GM21381 (cell line): ENCODE measurements at regions not wholly inside any gene's neighbourhood (a gene's known extent, or its start where the extent isn't known, plus 50 kb on each side); places are given as distances from the start of the nearest gene placed in this dataset.
"Not testable (repeated sequence)": the region's sequence is repeated elsewhere in the genome, so short reads cannot be mapped to it uniquely, and the experiment has no call there.

Experiments
- ATAC-seq: cut with Tn5 transposase; IDR thresholded peaks from one replicate; pipeline ENCODE4 v1.9.1; 2021; ENCODE audit warnings: mild to moderate bottlenecking, moderate library complexity; ENCODE audit not compliant: unreplicated experiment

GRCh38 chr21:31609081-31609480 lies 50.4 kb upstream of the SOD1 start:
- ATAC-seq: no peak

DNA sequence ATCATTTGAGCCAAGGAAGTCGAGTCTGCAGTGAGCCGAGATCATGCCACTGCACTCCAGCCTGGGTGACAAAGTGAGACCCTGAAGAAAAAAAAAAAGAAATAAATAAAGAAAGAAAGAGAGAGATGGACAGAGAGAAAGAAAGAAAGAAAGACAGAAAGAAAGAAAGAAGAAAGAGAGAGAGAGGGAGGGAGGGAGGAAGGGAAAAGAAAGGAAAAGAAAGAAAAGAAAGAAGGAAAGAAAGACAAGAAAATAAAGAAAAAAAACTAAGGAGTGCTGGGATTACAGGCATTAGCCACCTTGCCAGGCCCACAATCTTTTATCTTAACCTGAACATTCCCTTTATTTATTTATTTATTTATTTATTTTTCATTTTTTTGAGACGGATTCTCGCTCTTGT lies 51.7 kb upstream of the SOD1 start:
- no peak for ATAC-seq

DNA sequence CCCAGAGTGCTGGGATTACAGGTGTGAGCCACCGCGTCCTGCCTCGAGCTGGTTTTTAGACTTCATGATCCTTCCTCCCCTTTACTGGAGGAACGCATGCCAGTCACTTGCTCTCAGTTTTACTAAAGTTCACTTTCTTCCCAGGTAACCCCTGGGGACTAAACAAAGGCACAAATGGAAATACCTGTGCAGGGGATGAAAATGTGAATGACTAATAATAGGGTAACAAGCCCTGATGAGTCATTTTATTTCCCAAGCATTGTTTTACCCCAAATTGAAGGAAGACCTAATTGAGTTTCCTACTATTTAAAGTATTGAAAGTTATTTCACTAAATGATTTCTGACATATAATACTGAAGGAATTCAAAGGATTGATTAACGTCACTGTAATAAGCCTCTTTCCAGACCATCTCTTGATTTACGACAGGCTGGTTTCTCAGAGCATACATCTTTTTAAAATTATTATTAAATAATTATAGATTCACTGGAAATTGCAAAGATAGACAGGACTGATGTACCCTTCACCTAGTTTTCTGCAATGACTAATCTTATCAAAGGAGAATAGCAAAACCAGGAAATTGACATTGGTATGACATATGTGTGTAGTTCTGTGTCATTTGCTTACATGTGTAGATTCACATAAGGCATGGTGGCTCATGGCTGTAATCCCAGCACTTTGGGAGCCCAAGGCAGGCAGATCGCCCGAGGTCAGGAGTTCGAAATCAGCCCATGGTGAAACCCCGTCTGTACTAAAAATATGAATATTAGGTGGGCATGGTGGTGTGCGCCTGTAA lies 53.2 kb upstream of the SOD1 start:
- no peak for ATAC-seq

- peak; percentile 55 for ATAC-seq
Observed at GRCh38 chr21:31604591-31605190, 54.8 kb upstream of the SOD1 start.

- ATAC-seq: no peak
Observed at GRCh38 chr21:31599563-31599962, 59.9 kb upstream of the SOD1 start.

- ATAC-seq: no peak
Observed at GRCh38 chr21:31599013-31599412, 60.5 kb upstream of the SOD1 start.

GRCh38 chr21:31597683-31598082 lies 61.8 kb upstream of the SOD1 start:
- ATAC-seq: no peak

DNA sequence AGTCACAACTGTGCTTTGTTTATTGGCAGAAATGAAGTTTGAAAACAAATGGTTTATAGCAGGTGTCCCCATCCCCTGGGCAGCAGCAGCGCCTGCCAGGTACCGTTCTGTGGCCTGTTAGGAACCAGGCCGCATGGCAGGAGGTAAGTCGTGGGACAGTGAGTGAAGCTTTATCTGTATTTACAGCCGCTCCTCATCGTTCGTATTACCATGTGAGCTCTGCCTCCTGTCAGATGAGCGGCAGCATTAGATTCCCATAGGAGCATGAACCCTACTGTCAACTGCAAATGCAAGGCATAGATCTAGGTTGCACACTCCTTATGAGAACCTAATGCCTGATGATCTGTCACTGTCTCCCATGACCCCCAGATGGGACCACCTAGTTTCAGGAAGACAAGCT lies 63.4 kb upstream of the SOD1 start:
- no peak for ATAC-seq

- ATAC-seq: no peak
Observed at GRCh38 chr21:31594726-31595125, 64.8 kb upstream of the SOD1 start.

DNA sequence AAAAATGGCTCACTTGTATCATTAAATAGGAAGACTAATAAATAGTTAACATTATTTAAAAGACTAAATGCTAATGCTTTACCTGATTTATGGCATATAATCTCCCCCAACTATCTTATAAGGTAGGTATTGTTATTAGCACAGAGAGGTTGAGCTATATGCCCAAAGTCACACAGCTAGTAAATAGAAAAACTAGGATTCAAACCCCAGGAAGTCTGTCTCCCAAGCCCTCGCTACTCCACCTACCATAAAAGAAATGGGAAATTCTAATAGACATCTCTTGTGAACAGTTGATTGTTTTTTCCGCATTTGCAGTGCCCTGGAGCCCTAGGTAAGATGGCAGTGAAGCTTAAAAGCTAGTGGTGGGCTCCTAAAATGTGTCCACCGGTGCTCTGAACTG lies 65.2 kb upstream of the SOD1 start:
- no peak for ATAC-seq

DNA sequence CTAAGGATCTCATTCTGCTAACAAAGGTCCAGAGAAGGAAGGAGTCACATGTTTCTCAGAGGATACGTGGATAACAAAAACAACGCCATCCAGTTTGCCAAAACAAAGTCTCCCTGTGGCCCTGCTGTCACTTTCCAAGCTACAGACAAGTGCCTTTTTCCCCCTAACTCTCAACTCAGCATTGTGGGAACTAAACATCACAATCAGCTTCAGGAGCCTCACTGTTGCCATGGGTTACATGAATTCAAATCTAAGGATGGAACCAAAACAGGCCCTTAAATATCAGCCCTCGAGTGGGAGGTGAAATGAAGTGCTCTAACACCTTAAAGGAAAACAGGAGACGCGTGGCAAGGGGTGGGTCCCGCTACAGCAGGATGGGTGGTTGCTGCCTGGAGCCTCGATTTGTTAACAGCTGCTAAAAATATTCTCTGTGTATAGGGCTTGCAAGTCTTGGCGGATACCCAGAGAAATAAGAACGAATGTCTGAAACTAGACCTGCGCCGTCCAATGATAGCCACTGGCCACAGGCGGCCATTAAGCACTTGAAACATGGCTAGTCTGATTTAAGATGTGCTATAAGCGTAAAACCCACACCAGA lies 66.4 kb upstream of the SOD1 start:
- no peak for ATAC-seq

GRCh38 chr21:31592516-31592915 lies 67.0 kb upstream of the SOD1 start:
- no peak for ATAC-seq

- ATAC-seq: no peak
Observed at GRCh38 chr21:31589820-31590219, 69.7 kb upstream of the SOD1 start.

DNA sequence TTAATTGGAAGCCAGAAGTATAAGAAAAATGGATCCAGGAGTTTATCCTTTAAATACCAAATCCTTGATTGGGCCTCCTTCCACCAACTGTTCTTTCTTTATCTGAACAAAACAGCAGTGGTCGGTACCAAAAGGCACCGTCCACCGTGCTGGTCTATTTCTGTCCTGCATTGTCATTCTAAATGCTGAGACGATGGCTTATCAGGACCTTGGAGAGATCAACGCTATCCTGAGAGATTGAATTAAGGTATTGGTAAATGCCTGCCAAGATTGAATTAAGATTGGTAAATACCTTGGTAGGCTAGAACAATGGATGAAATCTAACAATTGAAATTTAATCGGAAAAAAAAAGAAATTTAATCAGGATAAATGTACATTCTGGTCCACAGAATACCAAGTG lies 73.4 kb upstream of the SOD1 start:
- ATAC-seq: no peak

DNA sequence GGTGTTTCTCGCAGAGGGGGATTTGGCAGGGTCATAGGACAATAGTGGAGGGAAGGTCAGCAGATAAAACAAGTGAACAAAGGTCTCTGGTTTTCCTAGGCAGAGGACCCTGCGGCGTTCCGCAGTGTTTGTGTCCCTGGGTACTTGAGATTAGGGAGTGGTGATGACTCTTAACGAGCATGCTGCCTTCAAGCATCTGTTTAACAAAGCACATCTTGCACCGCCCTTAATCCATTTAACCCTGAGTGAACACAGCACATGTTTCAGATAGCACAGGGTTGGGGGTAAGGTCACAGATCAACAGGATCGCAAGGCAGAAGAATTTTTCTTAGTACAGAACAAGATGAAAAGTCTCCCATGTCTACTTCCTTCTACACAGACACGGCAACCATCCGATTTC lies 75.6 kb upstream of the SOD1 start:
- not testable (repeated sequence) for ATAC-seq

DNA sequence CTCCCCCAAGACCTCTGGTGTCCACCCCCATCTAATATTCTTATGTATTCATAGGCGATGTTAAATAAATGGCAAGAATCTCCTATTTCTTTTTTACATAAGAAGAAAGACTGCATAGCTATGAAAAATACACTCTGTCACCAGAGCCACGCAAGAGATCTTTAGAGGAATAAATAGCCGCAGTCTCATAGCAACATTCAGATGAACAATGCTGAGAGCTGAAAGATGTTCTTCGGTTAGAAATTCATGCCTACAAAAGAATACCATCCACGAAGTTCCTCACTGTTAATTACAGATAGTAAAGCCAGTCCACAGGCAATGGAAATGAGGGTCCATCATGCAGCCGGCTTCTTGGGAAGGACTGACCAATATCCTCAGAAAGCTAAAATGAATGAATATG lies 76.0 kb upstream of the SOD1 start:
- ATAC-seq: no peak

DNA sequence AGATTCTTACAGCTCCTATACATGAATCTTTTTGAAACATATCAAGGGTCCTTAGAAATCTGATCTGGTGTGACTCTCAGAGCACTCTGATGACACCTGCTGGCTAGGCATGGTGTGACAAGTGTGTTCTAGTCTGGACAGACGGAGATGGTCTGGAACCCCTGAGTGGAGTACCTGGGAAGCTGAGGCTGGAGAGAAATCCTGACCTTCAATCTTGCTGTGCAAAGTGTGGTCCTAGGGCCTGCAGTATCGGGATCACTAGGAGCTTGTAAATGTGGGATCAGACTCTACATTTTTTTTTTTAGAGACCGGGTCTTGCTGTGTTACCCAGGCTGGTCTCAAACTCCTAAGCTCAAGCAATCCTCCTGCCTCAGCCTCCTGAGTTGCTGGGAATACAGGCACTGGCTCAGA lies 78.6 kb upstream of the SOD1 start:
- peak; percentile 71 for ATAC-seq

- no peak for ATAC-seq
Observed at GRCh38 chr21:31577271-31577670, 82.2 kb upstream of the SOD1 start.

DNA sequence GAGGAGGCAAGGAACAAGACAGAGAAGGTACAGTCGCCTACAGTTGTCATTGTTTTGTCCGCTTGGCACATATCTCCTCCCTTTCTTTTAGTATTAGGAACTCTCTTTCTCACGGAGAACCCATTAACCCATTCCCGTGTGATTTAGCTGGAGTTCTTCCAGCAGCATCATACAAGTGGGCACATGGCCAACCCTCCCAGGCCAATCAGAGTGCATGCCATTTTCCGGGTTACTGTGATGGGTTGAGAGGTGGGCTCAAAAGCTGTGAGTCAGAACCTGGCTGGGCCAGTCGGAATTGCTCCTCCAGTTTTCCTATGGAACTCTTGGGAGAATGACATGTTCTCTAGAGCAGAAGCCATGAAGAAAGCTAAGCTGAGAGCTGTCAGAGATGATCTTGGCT lies 83.1 kb upstream of the SOD1 start:
- ATAC-seq: no peak

DNA sequence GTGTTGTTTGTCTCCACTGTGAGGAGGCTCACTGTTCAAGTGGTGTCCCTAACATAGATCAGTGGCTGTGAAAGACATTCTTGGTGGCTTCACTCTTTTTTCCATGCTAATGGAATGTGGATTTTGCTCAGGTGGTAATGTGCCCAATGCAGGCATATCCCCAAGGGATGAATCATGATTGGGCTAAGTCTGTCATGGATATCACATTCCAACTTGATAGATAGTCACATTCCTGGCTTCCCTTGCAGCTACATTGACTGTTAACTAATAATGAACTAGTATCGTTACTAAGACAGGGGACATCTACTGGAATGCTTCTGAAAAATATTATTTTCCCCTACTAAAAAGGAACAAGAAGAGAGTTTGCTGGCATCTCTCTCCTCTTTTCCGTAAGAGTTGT lies 86.3 kb upstream of the SOD1 start:
- ATAC-seq: no peak

GRCh38 chr21:31571879-31572278 lies 87.6 kb upstream of the SOD1 start:
- ATAC-seq: no peak

DNA sequence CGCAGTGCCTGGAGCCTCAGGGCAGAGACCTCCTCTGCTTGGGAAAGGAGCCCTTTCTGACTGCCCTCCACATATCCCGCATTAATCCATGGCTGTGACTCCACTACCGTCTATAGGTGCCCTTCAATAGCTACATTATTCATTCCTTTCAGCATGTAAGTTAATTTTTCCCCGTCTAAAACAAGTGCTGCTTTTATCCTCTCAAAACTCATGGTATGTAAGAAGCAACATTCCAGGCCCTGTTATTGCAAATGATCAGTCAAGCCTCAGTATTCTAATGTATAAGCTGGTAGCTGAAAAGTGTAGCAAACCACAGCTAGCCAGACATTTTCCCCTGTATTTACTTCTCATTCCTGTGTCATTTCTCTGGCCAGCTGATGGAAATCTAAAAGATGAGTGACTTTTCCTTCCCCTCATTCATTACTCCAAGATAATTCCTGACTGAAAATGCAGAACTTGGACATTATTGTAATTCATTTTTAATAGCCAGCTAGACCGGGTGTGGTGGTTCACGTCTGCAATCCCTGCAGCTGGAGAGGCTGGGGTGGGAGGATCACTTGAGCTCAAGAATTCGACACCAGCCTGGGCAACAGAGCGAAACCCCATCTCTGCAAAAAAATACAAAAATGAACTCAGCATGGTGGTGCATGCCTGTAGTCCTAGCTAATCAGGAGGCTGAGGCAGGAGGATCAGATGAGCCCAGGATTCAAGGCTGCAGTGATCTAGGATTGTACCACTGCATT lies 88.5 kb upstream of the SOD1 start:
- ATAC-seq: no peak
